Testis (tissue), 2 donors: ENCODE measurements at regions not wholly inside any gene's neighbourhood (a gene's known extent, or its start where the extent isn't known, plus 50 kb on each side); places are given as distances from the start of the nearest gene placed in this dataset.

Source experiments
- POLR2A ChIP-seq: fragments of 450-650 bp; IDR thresholded peaks from one replicate; pipeline ENCODE4 v1.6.1; 2017; ENCODE audit warnings: antibody characterized with exemption, mild to moderate bottlenecking, moderate library complexity
- TF ChIP-seq, protein P1 (sequence below), 3 experiments: fragments of 450-650 bp in 2 of 3; fragments of 200-600 bp in 1 of 3; sonication (generic) in 1 of 3; IDR thresholded peaks; one replicate each; pipeline ENCODE4 v1.5.1; 2016 to 2019; ENCODE audit warnings: antibody characterized with exemption in 3 of 3, mild to moderate bottlenecking in 2 of 3, moderate library complexity in 1 of 3

DNA sequence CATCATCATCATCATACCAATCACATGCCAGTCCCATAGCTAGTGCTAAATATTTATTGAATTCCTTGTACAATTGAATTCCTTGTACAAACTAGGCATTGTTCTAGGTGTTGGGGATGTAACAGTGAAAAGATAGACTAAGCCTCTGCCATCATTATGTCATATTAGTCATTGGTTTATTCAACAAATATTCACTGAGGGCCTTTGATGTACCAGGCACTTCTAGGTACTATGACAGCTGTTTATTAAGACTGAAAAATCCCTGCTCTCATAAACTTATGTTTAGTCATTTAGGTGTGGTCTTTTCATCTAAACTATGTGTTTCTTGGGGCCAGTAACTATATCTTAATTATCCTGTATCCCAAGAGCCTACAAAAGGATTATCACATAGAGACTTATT, 412.3 kb upstream of the ETAA1 start:
- TF ChIP-seq, protein P1, sequence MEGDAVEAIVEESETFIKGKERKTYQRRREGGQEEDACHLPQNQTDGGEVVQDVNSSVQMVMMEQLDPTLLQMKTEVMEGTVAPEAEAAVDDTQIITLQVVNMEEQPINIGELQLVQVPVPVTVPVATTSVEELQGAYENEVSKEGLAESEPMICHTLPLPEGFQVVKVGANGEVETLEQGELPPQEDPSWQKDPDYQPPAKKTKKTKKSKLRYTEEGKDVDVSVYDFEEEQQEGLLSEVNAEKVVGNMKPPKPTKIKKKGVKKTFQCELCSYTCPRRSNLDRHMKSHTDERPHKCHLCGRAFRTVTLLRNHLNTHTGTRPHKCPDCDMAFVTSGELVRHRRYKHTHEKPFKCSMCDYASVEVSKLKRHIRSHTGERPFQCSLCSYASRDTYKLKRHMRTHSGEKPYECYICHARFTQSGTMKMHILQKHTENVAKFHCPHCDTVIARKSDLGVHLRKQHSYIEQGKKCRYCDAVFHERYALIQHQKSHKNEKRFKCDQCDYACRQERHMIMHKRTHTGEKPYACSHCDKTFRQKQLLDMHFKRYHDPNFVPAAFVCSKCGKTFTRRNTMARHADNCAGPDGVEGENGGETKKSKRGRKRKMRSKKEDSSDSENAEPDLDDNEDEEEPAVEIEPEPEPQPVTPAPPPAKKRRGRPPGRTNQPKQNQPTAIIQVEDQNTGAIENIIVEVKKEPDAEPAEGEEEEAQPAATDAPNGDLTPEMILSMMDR (IDR thresholded peaks at IDR 0.05) = no peak
- TF ChIP-seq POLR2A = no peak
